ENCODE measurements at regions not wholly inside any gene's neighbourhood (a gene's known extent, or its start where the extent isn't known, plus 50 kb on each side); places are given as distances from the start of the nearest gene placed in this dataset.

GRCh38 chr5:144030904-144031303 lies 139.6 kb downstream of the YIPF5 start:
- TF ChIP-seq TEAD4 (IDR thresholded peaks at IDR 0.05; ENCODE audit: borderline replicate concordance, insufficient read depth) (no peak), FOXJ3 (CRISPR knock-in tag; IDR thresholded peaks at IDR 0.05) (no peak), CTCF (IDR thresholded peaks at IDR 0.05) (no peak), POLR2AphosphoS5 (IDR thresholded peaks at IDR 0.05; ENCODE audit: low read depth, low read length) (no peak), USF2 (IDR thresholded peaks at IDR 0.05; ENCODE audit: borderline replicate concordance, low read depth, low read length) (no peak), CHD2 (IDR thresholded peaks at IDR 0.05; ENCODE audit: low read length, partially characterized antibody) (no peak)
